ENCODE measurements at regions not wholly inside any gene's neighbourhood (a gene's known extent, or its start where the extent isn't known, plus 50 kb on each side); places are given as distances from the start of the nearest gene placed in this dataset.

DNA sequence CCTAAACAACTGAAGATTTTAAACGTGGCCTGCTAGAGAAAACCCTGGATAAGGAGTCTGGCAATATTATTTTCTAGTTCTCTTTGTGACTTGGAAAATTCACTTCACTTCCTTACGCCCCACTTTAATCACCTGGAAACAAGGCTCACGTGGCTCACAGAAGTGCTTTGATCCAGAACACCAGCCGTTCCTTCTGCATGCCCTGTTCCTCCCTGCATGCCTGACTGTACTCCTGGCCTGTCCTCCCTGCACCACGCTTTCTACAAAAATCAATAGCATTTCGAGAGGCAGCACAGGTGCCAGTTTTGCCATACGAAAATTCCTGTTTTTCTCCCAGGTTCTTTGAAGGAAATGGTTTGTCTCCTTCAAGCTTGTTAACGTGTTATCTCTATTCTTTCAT lies 474.2 kb upstream of the RGMA start:
- TF ChIP-seq, protein P1, sequence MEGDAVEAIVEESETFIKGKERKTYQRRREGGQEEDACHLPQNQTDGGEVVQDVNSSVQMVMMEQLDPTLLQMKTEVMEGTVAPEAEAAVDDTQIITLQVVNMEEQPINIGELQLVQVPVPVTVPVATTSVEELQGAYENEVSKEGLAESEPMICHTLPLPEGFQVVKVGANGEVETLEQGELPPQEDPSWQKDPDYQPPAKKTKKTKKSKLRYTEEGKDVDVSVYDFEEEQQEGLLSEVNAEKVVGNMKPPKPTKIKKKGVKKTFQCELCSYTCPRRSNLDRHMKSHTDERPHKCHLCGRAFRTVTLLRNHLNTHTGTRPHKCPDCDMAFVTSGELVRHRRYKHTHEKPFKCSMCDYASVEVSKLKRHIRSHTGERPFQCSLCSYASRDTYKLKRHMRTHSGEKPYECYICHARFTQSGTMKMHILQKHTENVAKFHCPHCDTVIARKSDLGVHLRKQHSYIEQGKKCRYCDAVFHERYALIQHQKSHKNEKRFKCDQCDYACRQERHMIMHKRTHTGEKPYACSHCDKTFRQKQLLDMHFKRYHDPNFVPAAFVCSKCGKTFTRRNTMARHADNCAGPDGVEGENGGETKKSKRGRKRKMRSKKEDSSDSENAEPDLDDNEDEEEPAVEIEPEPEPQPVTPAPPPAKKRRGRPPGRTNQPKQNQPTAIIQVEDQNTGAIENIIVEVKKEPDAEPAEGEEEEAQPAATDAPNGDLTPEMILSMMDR (IDR thresholded peaks at IDR 0.05) = no peak
- no peak for TF ChIP-seq POLR2A (IDR thresholded peaks at IDR 0.05)
